HL-60 (cell line): ENCODE measurements at regions not wholly inside any gene's neighbourhood (a gene's known extent, or its start where the extent isn't known, plus 50 kb on each side); places are given as distances from the start of the nearest gene placed in this dataset.

Experiments
- CTCF ChIP-seq: IDR thresholded peaks from one replicate; pipeline ENCODE4 v1.5.1; 2011; ENCODE audit warnings: low read length, control low read depth, inconsistent platforms; ENCODE audit not compliant: insufficient read depth
- GABPA ChIP-seq: IDR thresholded peaks from 2 replicates; pipeline ENCODE4 v1.6.1; 2012; ENCODE audit warnings: low read depth
- POLR2AphosphoS5 ChIP-seq: IDR thresholded peaks from 2 replicates; pipeline ENCODE4 v1.6.1; 2012; ENCODE audit warnings: low read depth
- REST ChIP-seq: IDR thresholded peaks from 2 replicates; pipeline ENCODE4 v1.6.1; 2012; ENCODE audit warnings: low read depth; ENCODE audit not compliant: insufficient replicate concordance
- SPI1 ChIP-seq: IDR thresholded peaks from 2 replicates; pipeline ENCODE4 v1.6.1; 2012; ENCODE audit warnings: low read depth, mild to moderate bottlenecking, borderline replicate concordance

GRCh38 chr4:11496351-11496829 is 67.7 kb upstream of the HS3ST1 start:
- TF ChIP-seq POLR2AphosphoS5: no peak
- no peak for TF ChIP-seq CTCF
- no peak for TF ChIP-seq REST
- no peak for TF ChIP-seq SPI1
- no peak for TF ChIP-seq GABPA
